Stimulated activated CD8-positive, alpha-beta memory T cell treated with anti-CD3 and anti-CD28 coated beads, Interleukin-4, amount 100 ng/mL, for 24 hours (primary cell): ENCODE measurements at regions not wholly inside any gene's neighbourhood (a gene's known extent, or its start where the extent isn't known, plus 50 kb on each side); places are given as distances from the start of the nearest gene placed in this dataset.
"Not testable (repeated sequence)": the region's sequence is repeated elsewhere in the genome, so short reads cannot be mapped to it uniquely, and the experiment has no call there.

ENCODE experiments used
- DNase-seq: peaks from one replicate; pipeline ENCODE4 v3.0.0-alpha.2; 2020; ENCODE audit warnings: low read depth

GRCh38 chr6:119491112-119491511 is 141.6 kb upstream of the MAN1A1 start:
- not testable (repeated sequence) for DNase-seq

- DNase-seq, result not testable (repeated sequence)
Measured at GRCh38 chr6:119490050-119490449, 140.5 kb upstream of the MAN1A1 start.

GRCh38 chr6:119484598-119484997 is 135.0 kb upstream of the MAN1A1 start:
- no peak for DNase-seq

- DNase-seq, result no peak
Measured at GRCh38 chr6:119483908-119484307, 134.3 kb upstream of the MAN1A1 start.

DNA sequence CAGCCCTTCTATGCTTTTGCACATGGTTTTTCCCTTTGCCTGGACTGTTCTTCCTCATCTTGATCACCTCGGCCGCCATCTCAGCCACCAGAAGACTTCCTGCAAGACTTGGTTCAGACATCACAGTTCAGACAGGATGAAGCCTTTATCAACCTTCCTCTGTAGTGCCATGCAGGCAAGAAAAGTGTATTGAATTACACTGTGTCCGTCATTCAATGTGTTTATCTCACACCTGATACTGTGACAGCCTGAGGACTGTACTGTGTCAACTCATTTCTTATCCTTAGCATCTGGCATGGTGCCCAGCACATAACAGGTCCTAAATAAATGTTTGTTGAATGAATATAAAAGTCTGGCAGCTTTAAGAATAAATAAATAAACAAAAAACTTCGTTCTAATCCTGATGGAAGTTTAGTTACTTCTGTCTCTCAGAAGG is 133.3 kb upstream of the MAN1A1 start:
- no peak for DNase-seq

DNA sequence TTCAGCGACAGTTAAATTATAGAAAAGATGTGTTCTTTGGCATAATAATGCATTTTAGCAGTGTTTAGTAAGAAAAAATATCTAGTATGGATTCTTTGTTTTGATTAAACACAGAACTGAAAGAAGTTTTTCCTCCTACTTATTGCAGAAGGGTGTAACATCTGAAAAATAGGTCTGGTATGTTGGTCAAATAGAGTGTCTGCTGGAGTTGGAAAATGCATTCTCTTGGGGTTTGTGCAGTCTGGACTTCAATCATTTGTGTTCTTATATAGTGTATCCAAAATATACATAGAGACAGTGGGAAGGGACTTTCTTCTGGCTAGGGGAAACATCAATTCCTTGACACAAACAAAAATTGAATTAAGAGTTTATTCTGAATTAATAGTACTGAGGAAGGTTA is 132.4 kb upstream of the MAN1A1 start:
- no peak for DNase-seq

GRCh38 chr6:119480961-119481497 is 131.5 kb upstream of the MAN1A1 start:
- no peak for DNase-seq

DNA sequence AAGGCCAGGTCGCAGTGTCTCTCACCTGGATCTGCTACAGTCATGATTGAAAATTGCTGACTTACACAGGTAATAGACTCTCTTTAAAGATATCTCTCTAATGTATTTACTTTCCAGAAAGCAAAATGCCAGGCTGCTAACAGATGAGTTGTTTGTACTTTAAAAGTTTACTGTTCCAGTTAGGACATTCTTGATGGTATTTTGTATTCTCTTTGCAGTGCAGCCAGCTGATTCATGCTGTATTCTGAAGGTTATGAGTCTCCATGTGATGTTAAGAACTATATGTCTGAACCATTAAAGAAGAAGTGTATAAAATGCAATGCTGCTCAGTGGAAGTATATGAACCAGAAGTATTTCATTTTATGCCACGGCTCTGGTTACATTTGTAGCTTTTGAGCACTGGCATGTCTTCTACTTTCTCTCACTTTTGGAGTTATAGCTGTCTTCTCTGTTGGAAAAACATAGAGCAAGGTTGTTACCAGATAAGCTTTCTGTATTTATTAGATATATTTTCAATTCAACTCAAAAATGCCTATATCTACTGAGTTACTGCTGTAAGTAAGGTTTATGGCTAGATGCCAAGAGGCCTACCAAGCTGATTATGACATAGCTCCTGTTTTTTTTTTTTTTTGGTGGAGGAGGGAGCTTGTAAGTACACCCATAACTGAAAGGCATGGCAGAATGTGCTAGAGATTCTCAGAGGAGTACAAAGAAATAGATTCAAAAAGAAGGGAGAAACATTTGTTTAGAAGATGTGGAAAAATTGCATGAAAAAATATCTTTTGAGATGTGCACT is 130.5 kb upstream of the MAN1A1 start:
- DNase-seq, result no peak

GRCh38 chr6:119476554-119476953 is 127.0 kb upstream of the MAN1A1 start:
- DNase-seq, result no peak

- DNase-seq, result no peak
Measured at GRCh38 chr6:119476024-119476423, 126.5 kb upstream of the MAN1A1 start.

- no peak for DNase-seq
Measured at GRCh38 chr6:119470893-119471542, 121.5 kb upstream of the MAN1A1 start.

- DNase-seq, result no peak
Measured at GRCh38 chr6:119467488-119468081, 118.0 kb upstream of the MAN1A1 start.

DNA sequence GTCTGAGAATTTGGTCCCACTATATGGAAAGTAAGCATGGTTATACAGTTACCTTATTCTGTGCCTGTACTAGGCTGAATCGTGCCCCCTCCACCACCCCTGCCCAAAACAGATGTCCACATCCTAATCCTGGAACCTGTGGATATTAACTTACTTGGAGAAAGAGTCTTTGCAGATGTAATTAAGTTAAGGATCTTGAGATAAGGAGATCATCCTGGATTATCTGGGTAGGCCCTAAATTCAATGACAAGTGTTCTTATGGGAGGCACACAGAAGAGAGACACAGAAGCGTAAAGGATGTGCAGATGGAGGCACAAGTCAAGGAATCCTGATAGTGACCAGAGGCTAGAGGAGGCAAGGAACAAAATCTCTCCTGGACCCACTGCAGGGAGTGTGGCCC is 116.7 kb upstream of the MAN1A1 start:
- no peak for DNase-seq

DNA sequence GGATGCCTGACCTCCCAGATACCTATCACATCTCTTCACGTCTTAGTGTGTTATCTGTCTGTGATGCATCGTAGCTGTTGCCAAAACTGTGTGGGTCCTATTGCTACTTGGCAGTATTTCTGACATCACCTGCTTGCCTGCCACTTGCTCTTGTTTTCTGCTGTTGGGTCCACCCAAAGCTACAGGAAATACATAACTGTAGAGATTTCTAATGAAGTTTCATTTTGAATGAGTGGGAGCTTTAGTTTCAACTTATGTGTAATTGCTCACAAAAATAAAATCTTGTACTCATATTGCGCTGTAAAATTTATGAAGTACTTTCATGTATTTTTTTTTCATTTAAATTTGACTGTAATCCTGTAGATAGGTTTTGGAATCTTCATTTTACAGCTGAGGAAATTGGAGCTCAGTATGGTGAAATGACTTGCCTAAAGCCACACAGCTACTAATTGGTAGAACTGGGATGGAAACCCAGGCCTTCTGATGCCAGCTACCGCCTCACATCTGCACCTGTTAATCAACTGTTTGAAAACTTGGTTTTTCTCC is 113.6 kb upstream of the MAN1A1 start:
- DNase-seq, result no peak

- no peak for DNase-seq
Measured at GRCh38 chr6:119461187-119461586, 111.6 kb upstream of the MAN1A1 start.

DNA sequence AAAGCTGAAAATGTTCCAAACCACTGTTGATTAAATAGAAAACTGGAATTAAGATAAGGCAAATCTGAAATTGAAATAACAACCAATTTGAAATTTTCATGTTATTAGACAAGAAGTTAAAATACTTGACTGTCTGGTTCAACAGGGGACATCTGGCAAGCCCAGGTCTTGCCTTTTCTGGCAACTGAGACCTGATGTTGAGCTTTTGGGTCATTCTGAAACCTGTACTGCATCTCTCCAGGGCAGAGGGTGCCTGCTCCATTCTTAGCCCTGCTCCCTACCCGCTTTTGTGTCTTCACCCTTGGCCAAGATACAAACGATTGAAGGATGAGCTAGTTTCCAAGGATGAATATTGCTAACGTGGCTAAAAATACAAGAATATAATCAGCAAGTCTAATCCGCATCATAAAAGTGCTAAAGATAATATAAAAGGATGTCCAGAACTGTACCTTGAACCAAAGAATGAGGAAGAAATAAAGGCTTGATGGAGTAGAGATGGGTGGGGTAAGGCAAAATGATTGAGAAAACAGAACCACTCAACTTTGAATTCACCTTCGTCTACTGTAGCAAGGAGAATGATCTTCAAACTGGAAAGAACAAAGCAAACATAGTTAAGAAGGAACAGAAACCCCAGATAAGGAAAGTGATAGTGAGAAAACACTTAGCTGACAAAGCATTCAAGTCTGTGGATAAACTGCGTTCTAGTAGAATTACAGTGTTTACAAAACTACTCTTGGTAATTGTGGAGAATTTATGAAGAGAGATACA is 109.8 kb upstream of the MAN1A1 start:
- DNase-seq, result no peak

- DNase-seq, result no peak
Measured at GRCh38 chr6:119454714-119455113, 105.2 kb upstream of the MAN1A1 start.

DNA sequence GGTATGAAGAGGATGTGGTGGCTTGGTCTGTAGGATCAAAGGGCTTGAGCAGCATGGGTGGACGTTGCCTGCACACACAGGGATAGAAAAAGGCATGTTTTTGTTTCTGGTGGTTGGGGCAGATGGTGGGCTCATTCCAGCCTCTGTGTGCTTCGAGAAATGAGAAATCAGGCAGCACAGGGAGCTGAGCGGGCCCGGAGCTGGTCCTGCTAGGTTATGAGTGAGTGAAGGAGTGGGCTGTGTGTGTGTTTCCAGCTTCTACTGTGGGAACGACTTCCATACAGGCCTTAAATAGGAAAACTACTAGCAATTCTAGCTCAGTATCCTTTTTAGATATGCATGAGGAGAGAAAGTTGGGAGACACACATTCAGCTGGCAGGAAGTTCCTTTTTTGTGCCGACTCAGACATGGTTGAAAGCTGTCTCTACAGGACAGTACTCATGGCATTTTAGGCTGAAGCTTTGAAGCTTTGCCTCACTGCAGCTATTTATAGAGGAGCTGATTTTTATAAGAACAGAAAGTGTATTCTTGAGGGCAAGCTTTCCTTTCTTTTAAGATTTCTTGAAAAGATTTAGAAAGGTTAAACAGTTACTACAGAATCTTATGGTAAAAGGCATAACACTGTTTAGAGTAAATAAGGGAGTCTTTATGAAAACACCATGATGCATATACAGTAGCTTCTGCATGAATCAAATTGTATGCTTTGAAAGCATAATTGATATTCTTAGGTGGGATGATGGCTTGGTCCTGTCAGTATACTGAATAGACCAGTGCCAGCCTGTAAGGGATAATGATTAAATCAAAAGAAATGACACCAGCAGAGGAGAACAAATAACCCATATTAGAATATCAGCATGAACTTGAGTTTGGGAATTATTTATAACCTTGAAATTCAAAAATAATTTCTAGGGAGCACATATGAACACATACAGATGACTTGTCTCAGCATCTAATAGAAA is 104.0 kb upstream of the MAN1A1 start:
- no peak for DNase-seq

- DNase-seq, result no peak
Measured at GRCh38 chr6:119449331-119450156, 100.0 kb upstream of the MAN1A1 start.

DNA sequence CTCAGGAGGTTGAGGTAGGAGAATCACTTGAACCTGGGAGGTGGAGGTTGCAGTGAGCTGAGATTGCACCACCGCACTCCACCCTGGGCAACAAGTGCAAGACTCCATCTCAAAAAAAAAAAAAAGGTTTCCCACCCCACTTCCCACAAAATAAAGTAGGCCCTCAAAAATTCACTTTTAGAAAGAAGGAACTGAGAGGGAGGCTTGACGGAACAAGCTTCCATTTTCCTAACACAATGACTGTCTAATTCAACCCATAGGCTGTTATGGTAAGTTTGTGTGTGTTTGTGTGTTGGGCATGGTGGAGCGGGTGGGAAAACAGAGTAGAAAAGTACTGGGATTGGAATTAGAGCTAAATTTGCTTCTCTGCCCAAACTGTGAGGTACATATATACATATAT is 98.4 kb upstream of the MAN1A1 start:
- no peak for DNase-seq
